ENCODE measurements at regions not wholly inside any gene's neighbourhood (a gene's known extent, or its start where the extent isn't known, plus 50 kb on each side); places are given as distances from the start of the nearest gene placed in this dataset.

DNA sequence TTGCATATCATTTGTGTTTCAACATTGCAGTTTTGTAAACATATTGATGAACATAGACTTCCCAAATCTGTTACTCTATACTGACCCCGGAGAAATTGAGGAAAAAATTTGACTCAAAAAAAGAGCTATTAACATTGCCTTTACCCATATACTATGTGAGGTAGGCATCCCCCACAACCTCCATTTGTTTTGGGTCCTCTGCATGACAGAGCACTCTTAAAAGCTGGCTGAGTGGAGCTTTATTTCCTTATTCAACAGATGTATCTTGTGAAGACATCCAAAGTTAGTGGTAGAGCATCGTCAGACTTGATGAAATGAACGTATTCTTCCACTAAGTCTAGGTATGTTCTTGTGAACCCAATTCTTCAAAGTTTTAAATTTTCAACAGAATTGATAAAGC lies 310.5 kb downstream of the CDH9 start:
- Histone ChIP-seq H3K9me1 (replicated peaks; ENCODE audit: control insufficient read depth, extremely low read depth, insufficient read depth, low read length) (no peaks in the 10 kb centered on the region), H3K9me3 (replicated peaks; ENCODE audit: control insufficient read depth, insufficient read depth, low read length) (peaks cover 4% of the 10 kb centered on the region), H3K27me3 (ENCODE audit: control insufficient read depth in 2 of 2, insufficient read depth in 2 of 2, low read length in 2 of 2) (no peaks in the 10 kb centered on the region), H3K79me2 (ENCODE audit: control insufficient read depth, insufficient read depth, low read length) (no peaks in the 10 kb centered on the region), H3K4me3 (replicated peaks in 1 of 3; ENCODE audit: insufficient read depth in 1 of 3, low read depth in 1 of 3, low read length in 3 of 3) (no peak overlapping the region), H3K4me2 (ENCODE audit: insufficient read depth, low read length) (no peak overlapping the region), H2AFZ (ENCODE audit: low read depth, low read length) (no peak overlapping the region), H3K36me3 (ENCODE audit: control insufficient read depth in 2 of 2, extremely low read depth in 1 of 2, insufficient read depth in 2 of 2, low read length in 2 of 2) (no peaks in the 10 kb centered on the region), H3K4me1 (ENCODE audit: control insufficient read depth, extremely low read depth, insufficient read depth, low read length) (no peaks in the 10 kb centered on the region), H4K20me1 (replicated peaks; ENCODE audit: control insufficient read depth, extremely low read depth, insufficient read depth, low read length) (no peaks in the 10 kb centered on the region), H3K9ac (replicated peaks; ENCODE audit: extremely low read depth, insufficient read depth, low read length) (no peak overlapping the region), H3K27ac (ENCODE audit: insufficient read depth, low read depth, low read length) (no peak overlapping the region)
- CTCF ChIA-PET: interaction anchor here (0.7 kb wide), 1 partner anchor 104 kb away, joined by 3 read pairs; no protein-coding TSS in a partner anchor
- POLR2A ChIA-PET: no interaction called here
- dilution Hi-C loops (cut with MboI; ENCODE audit: extremely low pct_ligation_motif_present, low sequenced_read_pairs): no loop called here
- intact Hi-C loops (cut with micrococcal nuclease): no loop called here
- FAIRE-seq (no peak), DNase-seq (ENCODE audit: low read depth, low spot score) (no peak)
- BruUV-seq (replicated peaks): no TSS peak
- no peak for TF ChIP-seq MYC (IDR thresholded peaks at IDR 0.05; ENCODE audit: low read depth, low read length)
- no peak for TF ChIP-seq POLR2AphosphoS5 (IDR thresholded peaks at IDR 0.05; ENCODE audit: insufficient read depth, low read depth, low read length)
- TF ChIP-seq POLR2A (IDR thresholded peaks at IDR 0.05; ENCODE audit: low read depth, low read length): no peak
- TF ChIP-seq CTCF (IDR thresholded peaks at IDR 0.05; ENCODE audit: extremely low read depth in 1 of 2, insufficient read depth in 1 of 2, low read depth in 1 of 2, low read length in 2 of 2): no peak
- no peak for TF ChIP-seq EZH2 (IDR thresholded peaks at IDR 0.05; ENCODE audit: borderline replicate concordance, low read depth, low read length, severe bottlenecking)
- no peak for TF ChIP-seq FOS (IDR thresholded peaks at IDR 0.05; ENCODE audit: borderline replicate concordance, insufficient read depth, low read length)
- TF ChIP-seq JUN (IDR thresholded peaks at IDR 0.05; ENCODE audit: borderline replicate concordance, insufficient read depth, insufficient read length, low read depth): no peak
- TF ChIP-seq, protein P1, sequence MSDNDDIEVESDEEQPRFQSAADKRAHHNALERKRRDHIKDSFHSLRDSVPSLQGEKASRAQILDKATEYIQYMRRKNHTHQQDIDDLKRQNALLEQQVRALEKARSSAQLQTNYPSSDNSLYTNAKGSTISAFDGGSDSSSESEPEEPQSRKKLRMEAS (IDR thresholded peaks at IDR 0.05; ENCODE audit: insufficient read depth, insufficient read length): no peak
- TF ChIP-seq GATA2 (IDR thresholded peaks at IDR 0.05; ENCODE audit: insufficient read depth, insufficient read length, low read depth, low read length): no peak
